Calu3 (cell line): ENCODE measurements at regions not wholly inside any gene's neighbourhood (a gene's known extent, or its start where the extent isn't known, plus 50 kb on each side); places are given as distances from the start of the nearest gene placed in this dataset.

Experiments
- BruUV-seq: library from RNA; stranded (reverse); fragments of 400-500 nt; replicated peaks from 2 replicates; lab custom pipeline; 2021; lab: Mats Ljungman, UMichigan
- CTCF ChIA-PET: fragments of 300-600 bp; sonication (Branson Sonifier 250); formaldehyde crosslinking; loops from one replicate; lab custom pipeline; 2022; ENCODE audit warnings: antibody characterized with exemption; lab: Charles Lee
- DNase-seq: peaks from one replicate; pipeline ENCODE4 v3.0.0; 2022
- H3K27ac Mint-ChIP-seq: one replicate; pipeline ENCODE4 v1.8.0; 2022; ENCODE audit warnings: mixed read lengths; ENCODE audit not compliant: unreplicated experiment
- H3K27me3 Mint-ChIP-seq: one replicate; pipeline ENCODE4 v1.8.0; 2022; ENCODE audit warnings: mixed read lengths; ENCODE audit not compliant: unreplicated experiment
- H3K36me3 Mint-ChIP-seq: one replicate; pipeline ENCODE4 v1.8.0; 2022; ENCODE audit warnings: mild to moderate bottlenecking, moderate library complexity, mixed read lengths; ENCODE audit not compliant: insufficient read depth, unreplicated experiment
- H3K4me1 Mint-ChIP-seq: one replicate; pipeline ENCODE4 v1.8.0; 2022; ENCODE audit warnings: mild to moderate bottlenecking, low read depth, mixed read lengths; ENCODE audit not compliant: unreplicated experiment
- H3K4me3 Mint-ChIP-seq: one replicate; pipeline ENCODE4 v1.8.0; 2022; ENCODE audit warnings: mild to moderate bottlenecking, low read depth, moderate library complexity, mixed read lengths; ENCODE audit not compliant: unreplicated experiment
- H3K9me3 Mint-ChIP-seq: one replicate; pipeline ENCODE4 v1.8.0; 2022; ENCODE audit warnings: low read depth, mixed read lengths; ENCODE audit not compliant: unreplicated experiment
- CTCF ChIP-seq: fragments of 200-600 bp; IDR thresholded peaks from one replicate; pipeline ENCODE4 v1.8.0; 2022; ENCODE audit warnings: antibody characterized with exemption; ENCODE audit not compliant: unreplicated experiment
- intact Hi-C: fragments of 100-400 bp; cut with micrococcal nuclease; formaldehyde crosslinking; loops from one replicate; pipeline ENCODE4 v1.10.0; 2022; ENCODE audit not compliant: unreplicated experiment

GRCh38 chr13:79884890-79885289 lies 403.9 kb downstream of the NDFIP2 start:
- H3K4me1 Mint-ChIP-seq, result no peaks in the 10 kb centered on the region
- no peak for TF ChIP-seq CTCF
- no peak for DNase-seq
- no peaks in the 10 kb centered on the region for H3K36me3 Mint-ChIP-seq
- H3K27ac Mint-ChIP-seq, result no peak overlapping the region
- H3K9me3 Mint-ChIP-seq, result peaks cover 3% of the 10 kb centered on the region
- H3K27me3 Mint-ChIP-seq, result no peaks in the 10 kb centered on the region
- BruUV-seq, result no TSS peak
- H3K4me3 Mint-ChIP-seq, result no peak overlapping the region
- CTCF ChIA-PET, result no interaction called here
- intact Hi-C loops, result no loop called here

GRCh38 chr13:79883216-79883615 lies 402.3 kb downstream of the NDFIP2 start:
- TF ChIP-seq CTCF, result no peak
- Mint-ChIP-seq H3K36me3 (no peaks in the 10 kb centered on the region), H3K27ac (no peak overlapping the region), H3K27me3 (no peaks in the 10 kb centered on the region), H3K4me3 (no peak overlapping the region), H3K9me3 (no peaks in the 10 kb centered on the region), H3K4me1 (no peaks in the 10 kb centered on the region)
- no TSS peak for BruUV-seq
- DNase-seq, result no peak
- CTCF ChIA-PET, result no interaction called here
- intact Hi-C loops, result no loop called here

- Mint-ChIP-seq H3K4me1 (no peaks in the 10 kb centered on the region), H3K36me3 (no peaks in the 10 kb centered on the region), H3K4me3 (no peak overlapping the region), H3K9me3 (no peaks in the 10 kb centered on the region), H3K27ac (no peak overlapping the region), H3K27me3 (no peaks in the 10 kb centered on the region)
- BruUV-seq, result no TSS peak
- intact Hi-C loops, result no loop called here
- no peak for TF ChIP-seq CTCF
- no peak for DNase-seq
- CTCF ChIA-PET, result no interaction called here
These were observed 399.9 kb downstream of the NDFIP2 start for GRCh38 chr13:79880818-79881217.

- intact Hi-C loops, result no loop called here
- Mint-ChIP-seq H3K9me3 (no peaks in the 10 kb centered on the region), H3K27ac (no peak overlapping the region), H3K4me3 (no peak overlapping the region), H3K36me3 (no peaks in the 10 kb centered on the region), H3K27me3 (no peaks in the 10 kb centered on the region), H3K4me1 (no peaks in the 10 kb centered on the region)
- BruUV-seq, result no TSS peak
- no peak for TF ChIP-seq CTCF
- DNase-seq, result no peak
- CTCF ChIA-PET, result no interaction called here
These were observed 393.7 kb downstream of the NDFIP2 start for GRCh38 chr13:79874396-79875360.
